HG02642 (cell line): ENCODE measurements at regions not wholly inside any gene's neighbourhood (a gene's known extent, or its start where the extent isn't known, plus 50 kb on each side); places are given as distances from the start of the nearest gene placed in this dataset.
"Not testable (repeated sequence)": the region's sequence is repeated elsewhere in the genome, so short reads cannot be mapped to it uniquely, and the experiment has no call there.

ENCODE experiments used
- ATAC-seq: cut with Tn5 transposase; IDR thresholded peaks from one replicate; pipeline ENCODE4 v1.9.1; 2021; ENCODE audit warnings: mild to moderate bottlenecking; ENCODE audit not compliant: unreplicated experiment, poor library complexity

DNA sequence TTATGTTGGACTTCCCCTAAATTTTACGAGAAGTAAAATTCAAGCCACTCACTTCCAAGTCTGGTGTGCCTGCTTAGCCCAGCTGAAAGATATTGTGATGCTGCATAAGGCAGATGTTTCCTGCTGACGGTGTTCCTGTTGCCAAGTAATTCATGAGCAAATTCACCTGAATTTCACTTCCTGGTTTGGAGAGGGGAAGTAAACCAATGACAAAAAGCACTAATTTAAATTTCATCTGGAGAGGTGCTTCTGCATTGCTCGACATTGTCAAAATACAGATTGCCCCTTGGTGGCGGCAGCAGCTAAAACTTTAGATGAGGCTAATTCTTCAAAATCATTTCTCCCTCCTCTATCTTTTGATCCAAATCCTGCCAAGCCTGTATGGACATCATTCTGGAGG lies 281.1 kb downstream of the AACS start:
- ATAC-seq = no peak

DNA sequence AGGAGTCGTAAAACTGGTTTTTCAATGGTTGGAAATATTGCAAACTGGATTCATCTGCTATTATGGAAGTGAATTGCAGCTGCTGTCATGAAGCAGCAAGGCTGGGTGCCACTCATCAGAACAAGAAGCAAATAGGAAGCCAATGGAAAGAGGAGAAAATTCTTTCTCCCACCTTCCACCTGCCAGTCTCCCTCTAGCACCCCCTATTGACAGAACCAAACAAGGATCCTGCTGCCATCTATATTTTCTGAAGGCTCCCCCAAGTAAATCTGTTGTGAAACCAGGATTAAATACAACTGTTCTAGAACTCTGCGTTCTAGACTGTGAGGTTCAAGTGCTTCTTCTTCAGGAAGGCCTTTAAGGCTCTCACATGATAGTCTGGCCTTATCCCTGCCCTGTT lies 286.6 kb downstream of the AACS start:
- no peak for ATAC-seq

DNA sequence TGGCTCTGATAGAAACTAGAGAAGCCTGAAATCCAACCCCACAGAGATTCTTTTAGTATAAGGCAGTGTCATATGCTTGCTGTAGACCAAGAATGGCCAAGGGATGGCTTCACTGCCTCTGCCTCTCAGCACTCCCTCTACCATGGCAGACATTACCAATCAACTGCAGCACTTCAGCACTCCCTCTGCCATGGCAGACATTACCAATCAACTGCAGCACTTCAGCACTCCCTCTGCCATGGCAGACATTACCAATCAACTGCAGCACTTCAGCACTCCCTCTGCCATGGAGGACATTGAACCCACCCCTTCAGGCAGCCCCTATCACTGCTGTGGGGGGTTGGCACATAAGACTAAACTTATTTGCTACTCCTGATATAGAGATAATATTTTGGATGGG lies 287.8 kb downstream of the AACS start:
- not testable (repeated sequence) for ATAC-seq

DNA sequence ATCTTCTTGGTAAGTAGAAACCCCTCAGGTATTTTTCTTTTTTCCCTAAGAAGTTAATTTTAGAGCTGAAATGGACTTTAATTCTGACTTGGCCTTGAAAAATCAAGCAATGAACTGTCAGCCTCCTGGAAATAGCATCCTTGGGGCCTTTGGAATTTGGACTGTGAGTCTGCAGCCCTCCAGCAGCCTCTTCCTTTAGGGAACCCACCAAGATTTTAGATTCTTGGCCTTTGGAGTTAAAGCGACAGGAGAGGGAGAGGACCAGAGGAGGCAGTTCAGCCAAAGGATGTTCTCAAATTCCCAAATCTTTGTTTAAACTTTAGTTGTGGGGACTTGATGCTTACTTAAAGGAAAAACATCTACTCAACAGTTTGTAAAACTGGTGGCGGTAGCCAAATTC lies 288.6 kb downstream of the AACS start:
- ATAC-seq = no peak

DNA sequence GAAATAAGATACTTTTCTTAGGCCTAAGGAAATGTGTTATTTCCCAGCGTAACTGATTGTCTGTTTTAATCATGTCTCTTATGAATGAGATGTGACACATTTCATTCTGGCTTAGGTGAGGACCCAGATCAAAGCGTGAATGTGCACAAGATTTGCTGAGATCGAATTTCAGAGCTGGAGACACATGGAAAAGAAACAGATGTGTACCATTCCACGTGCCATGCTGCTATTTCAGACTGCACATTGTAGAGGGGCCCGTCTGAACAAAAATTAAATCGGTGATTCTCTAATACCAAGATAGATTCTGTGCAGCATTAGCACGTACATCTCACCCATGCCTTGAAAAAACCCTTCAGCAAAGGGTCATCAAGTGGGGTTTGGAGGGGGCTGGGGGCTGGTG lies 290.4 kb downstream of the AACS start:
- ATAC-seq = no peak

DNA sequence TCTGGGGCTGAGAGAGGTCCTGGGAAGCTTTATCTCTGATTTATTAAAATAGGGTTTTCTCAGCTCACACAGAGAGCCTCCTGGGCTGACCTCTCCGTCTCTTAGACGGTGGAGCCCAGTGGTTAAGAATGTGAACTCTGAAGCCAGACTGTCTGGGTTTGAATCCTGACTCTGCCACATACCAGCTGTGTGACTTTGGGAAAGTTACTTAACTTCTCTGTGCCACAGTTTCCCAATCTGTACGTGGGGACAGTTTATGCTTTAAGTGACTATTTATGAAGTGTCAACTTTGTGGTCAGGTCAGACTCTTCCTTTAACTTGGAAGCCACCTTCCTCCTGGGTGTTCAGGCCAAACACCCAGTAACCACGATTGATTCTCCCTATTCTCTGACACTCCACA lies 290.9 kb downstream of the AACS start:
- no peak for ATAC-seq

DNA sequence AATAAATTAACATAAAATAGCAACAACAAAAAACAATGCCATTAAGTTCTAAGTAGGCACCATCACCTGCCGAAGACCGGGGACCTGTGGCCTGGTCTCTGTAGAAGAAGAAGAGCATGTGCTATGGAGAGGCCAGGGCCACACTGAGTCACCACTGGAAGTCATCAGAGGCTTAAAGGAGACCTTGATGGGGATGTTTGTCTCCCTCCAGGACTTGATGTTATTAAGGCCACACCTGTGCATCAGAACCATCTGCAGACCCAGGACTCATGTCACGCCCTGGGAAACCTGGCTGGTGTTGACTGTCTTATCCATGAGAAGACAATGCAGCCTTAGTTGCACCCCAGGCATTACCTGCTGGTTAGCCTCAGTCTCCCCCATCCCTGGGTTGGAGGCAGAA lies 292.3 kb downstream of the AACS start:
- ATAC-seq = no peak

DNA sequence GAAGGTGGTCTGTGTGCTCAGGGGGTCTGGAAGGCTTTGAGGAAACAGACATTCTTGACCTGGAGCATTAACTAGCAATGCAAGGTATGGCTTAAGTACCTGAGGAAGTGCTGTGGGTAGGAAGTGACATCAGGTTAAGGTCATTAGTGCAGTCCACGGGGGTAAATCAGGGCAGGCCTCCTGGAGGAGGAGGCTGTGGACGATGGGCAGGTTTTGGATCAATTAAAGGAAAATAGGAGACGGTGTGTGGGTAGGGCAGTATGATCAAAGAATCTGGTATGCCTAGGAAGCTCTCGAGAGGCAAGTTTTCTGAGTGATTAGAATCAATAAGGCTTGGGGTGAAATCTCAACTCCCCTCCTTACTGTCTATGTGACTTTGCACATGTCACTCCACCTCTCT lies 295.3 kb downstream of the AACS start:
- ATAC-seq = no peak

DNA sequence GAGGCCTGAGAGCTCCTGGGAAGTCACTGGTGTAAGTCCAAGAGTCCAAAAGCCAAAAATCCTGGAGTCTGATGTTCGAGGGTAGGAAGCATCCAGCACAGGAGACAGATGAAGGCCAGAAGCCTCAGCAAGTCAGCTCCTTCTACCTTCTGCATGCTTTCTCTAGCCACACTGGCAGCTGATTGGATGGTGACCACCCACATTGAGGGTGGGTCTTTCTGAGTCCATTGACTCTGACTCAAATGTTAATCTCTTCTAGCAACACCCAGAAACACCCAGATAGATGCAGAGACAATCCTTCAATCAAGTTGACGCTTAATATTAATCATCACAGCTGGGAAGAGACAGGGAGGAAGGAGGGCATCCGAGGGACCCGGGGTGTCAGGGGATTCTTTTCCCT lies 305.8 kb downstream of the AACS start:
- ATAC-seq = no peak

DNA sequence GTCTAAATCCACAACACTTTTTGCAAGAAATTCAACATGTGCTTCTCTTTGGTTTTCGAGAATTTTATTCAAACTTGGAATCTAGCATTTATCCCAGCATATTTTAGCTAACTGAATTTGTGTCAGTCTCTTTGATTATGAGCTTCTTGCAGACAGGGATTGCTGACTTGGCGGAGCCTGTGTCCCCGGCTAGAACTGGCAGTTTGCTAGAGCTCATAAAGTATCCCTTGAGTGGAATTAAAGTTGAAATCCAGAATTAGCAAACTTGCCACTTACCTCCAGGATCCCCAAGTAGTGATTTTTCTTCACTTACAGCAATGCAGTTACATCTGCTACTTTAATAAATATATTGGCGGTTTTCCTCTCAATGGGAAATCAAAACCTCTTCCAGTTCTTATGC lies 306.9 kb downstream of the AACS start:
- no peak for ATAC-seq

DNA sequence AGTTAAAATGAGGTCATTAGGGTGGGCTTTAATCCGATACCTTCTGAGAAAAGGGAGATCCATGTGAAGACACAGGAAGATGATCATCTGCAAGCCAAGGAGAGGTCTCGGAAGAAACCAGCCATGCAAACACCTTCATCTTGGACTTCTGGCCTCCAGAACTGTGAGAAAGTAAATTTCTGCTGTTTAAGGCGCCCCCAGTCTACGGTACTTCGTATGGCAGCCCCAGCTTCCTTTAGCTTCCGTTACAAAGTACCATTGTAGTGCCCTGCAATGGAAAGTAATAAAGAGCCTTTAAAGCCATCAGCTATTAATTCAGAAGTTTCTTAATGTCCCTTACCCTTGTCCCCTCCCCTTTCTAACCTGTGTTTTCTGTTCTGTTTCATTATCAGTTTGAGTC lies 308.1 kb downstream of the AACS start:
- no peak for ATAC-seq

DNA sequence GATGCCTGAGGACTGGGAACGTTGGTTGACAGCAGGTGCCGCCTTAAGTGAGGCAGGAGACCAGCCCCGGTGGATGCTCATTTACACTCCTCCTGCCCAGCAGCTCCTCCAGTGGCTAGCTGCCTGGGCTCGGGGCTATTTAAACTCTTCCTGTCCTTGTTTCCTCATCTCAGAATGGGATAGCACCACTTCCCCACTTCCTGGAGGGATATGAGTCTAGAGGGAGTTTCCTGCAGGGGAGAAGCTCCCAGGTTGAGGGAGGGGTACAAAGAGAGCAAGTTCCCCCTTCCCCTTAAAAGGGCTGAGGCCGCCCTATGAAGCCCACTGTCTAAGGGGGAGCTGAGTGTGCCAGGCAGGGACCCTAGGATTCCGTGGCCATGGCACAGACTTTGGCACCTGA lies 311.2 kb downstream of the AACS start:
- ATAC-seq = no peak

DNA sequence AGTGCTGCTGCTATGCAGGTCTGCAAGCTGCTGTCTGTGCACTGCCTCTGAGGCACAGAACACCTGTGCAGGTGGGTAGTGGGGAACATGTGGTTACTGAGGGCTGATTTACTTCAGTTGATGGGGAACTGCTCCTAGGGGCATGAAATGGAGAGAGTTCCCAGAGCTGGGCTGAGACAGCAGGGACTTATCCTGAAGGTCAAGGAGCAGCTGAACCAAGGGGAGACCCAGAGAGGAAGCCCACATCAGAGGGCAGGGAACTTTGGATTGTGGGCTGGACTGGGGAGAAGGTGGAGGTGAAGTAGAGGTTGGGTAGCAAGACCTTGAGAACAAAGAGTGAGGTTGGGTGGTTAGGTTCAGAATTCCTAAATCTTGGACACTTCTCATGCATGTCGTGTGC lies 311.9 kb downstream of the AACS start:
- ATAC-seq = no peak

DNA sequence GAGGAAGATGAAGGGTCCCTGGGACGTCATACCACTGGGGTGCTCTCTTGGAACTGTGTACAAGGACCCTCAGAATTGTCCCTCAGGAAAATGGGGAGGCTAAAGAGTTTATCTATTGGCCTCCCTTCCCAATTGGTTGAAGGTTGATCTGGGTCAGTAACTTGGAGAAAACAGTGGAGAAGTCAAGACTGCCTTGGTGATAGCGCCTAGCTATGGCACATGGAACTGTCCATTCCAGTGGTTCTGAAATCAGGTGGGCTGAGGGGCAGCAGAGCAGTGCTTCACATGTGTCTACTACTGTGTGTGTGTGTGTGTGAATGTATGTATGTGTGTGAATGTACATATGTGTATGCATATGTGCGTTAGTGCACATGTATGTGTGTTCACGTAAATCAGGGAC lies 316.1 kb downstream of the AACS start:
- ATAC-seq = no peak

DNA sequence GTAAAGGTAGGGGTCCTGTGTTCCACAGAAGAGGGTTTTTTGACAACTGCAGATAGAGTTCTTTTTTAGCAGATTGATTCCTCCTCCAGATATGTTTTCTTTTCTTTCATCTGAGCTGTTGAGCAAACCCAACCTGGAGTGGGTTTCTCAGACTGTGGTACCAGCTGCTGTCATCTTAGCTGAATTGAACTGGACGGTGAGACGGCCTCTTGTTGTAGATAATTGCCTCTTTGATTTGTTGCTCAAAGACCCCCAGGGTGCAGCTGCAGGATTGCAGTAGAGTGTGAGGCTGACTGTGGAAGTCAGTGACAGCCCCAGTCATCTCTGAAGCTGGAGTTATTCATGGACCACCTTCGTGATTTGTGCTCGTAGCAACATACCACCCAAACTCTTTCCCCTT lies 317.7 kb downstream of the AACS start:
- ATAC-seq = no peak

DNA sequence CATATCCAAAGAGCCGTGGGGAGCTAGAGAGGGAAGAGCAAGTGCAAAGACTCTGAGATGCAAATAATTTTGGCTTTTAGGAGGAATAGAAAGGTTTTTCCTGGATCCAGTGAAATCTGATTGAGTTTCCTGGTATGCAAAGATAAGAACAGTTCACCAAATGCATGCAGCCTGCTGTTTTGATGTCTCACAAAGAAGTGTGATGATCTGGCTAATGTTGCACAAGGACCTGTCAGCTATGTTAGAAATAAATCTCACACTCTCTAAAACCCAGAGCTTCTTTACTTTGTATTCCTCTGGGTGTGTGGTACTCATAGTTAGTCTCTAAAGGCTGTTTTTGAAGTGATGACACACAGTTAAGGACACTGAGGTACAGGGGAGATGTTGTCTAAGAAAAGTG lies 321.4 kb downstream of the AACS start:
- no peak for ATAC-seq

DNA sequence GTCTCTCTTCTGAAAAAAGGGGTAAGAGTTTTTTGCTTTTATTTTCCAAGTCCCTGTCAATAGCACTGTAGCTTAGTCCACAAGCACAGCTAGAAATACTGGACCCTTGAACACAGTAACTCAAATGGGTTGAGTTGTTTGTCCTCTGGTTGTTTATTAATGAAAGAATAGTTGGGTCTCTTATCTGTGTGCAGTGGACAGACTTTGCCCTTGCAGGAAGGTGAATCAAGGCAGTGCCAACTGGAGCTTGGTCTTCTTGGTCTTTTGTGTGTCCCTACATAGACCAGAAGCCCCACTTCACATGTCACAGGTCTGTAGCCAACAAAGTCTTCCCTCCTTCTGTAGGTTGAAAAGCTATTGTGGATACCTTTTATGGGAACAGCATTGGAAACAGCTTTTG lies 322.0 kb downstream of the AACS start:
- no peak for ATAC-seq

DNA sequence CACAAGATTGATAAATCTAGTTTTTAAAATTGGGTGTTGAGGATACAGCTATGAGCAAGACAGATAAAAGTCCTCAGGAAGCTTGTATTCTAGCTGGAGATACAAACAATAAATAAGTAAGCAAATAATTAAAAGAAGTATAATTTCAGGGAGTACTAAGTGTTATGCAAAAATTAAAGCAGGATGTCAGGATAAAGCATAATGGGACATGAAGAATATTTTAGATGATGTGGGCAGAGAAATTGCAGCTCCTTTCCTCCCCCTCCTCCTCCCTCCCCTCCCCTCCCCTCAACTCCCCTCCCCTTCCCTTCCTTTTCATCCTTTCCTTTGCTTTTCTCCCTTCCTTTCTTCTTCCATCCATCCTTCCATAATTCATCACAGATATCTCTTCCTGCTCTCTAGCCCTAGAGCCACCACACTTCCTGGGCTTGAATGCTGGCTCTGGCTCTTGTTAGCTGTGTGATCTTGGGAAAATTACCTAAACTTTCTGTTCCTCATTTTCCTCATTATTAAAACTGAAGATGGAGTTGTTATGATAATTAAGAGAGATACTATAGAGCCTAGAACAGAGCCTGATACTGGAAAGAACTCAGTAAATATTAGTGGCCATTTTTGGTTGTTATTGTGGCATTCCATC lies 323.9 kb downstream of the AACS start:
- ATAC-seq = no peak

DNA sequence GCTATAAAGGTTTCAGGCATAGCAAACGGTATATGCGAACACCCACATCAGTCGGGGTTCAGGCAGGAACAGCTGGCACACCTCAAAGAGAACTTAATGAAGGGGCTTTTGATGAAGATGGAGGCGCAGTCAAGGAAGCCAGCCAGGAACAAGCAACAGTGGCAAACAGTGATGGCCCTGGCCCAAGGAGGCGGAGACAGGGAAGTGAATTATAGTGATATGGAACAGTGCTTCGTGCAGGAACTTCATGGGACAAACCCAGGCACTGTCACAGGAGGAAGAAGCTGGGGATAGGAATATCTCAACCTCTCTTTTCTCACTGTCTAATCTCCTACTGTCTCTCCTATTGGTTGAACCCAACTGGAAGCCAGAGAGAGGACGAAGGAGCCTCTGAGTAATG lies 328.3 kb downstream of the AACS start:
- no peak for ATAC-seq

DNA sequence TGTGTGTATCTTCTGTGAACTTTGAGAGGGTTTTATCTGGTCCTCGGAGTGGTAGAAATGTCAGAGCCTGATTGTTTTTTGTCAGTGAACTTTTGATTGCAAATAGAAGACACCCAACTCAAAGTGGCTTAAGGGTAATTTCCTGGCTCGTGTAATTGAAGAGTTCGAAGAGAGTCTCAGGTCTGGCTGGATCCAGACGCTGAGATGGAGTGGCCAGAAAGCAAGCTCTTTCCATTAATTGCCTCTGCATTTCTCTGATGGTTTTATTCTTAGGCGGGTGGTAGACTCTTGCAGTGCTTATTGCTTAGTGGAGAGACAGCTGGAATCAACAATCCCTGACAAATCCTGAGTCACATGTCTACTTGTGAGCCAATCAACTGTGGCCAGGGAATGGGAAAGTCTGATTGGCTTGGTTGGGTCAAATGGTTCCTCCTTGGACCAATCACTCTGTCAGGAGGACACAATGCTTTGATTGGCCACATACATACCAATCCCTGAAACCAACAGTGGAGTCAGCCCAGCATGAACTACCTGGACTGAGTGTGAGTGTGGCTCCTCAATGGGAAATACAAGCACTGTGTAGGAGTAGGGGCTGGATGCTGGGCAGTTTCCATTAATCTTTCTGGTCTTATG lies 330.5 kb downstream of the AACS start:
- ATAC-seq = no peak

DNA sequence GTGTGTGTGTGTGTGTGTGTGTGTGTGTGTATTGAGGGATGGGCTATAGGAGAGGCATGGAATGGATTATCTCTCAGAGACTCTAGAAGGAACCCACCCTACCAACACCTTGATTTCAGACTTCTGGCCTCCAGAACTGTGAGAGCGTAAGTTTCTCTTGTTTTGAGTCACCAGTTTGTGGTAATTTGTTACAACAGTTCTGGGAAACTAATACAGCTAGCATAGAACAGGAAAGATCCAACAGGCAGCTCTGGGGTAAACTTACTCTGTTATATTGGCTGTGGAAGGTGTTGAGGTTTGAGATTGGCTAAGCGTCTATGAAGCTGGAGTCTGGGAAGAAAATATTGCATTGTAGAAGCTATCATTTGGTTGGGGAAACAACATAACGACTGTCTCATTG lies 334.3 kb downstream of the AACS start:
- ATAC-seq = no peak
